ENCODE measurements at regions not wholly inside any gene's neighbourhood (a gene's known extent, or its start where the extent isn't known, plus 50 kb on each side); places are given as distances from the start of the nearest gene placed in this dataset.

- FAIRE-seq, result no peak
- no peaks in the 10 kb centered on the region for H3K9me3 ChIP-seq (ENCODE audit: control insufficient read depth in 2 of 2, insufficient read depth in 1 of 2, low read depth in 1 of 2, low read length in 1 of 2)
Measured at GRCh38 chr13:22227895-22228294, 557.0 kb downstream of the FGF9 start.

GRCh38 chr13:22229916-22230315, 559.0 kb downstream of the FGF9 start:
- H3K4me1 ChIP-seq (ENCODE audit: control insufficient read depth in 3 of 3, insufficient read depth in 2 of 3, low read depth in 1 of 3, low read length in 2 of 3), result no peaks in the 10 kb centered on the region
- H3K27ac ChIP-seq (ENCODE audit: low read depth in 1 of 3, low read length in 2 of 3), result no peak overlapping the region
- DNase-seq (no peak), FAIRE-seq (no peak)
- H3K9me3 ChIP-seq (ENCODE audit: control insufficient read depth in 2 of 2, insufficient read depth in 1 of 2, low read depth in 1 of 2, low read length in 1 of 2), result no peaks in the 10 kb centered on the region
- WGBS, 3 donors, result 74 to 85% (median 82%) methylated on average over 5 of the region's 5 CpGs
- H3K4me3 ChIP-seq (ENCODE audit: low read depth in 1 of 3, low read length in 3 of 3), result no peak overlapping the region
- no peaks in the 10 kb centered on the region for H3K36me3 ChIP-seq (ENCODE audit: control insufficient read depth in 3 of 3, insufficient read depth in 2 of 3, low read depth in 1 of 3, low read length in 3 of 3)
- H3K27me3 ChIP-seq (ENCODE audit: control insufficient read depth in 3 of 3, insufficient read depth in 3 of 3, low read length in 3 of 3), result no peaks in the 10 kb centered on the region

More at GRCh38 chr13:22227895-22228294, 557.0 kb downstream of the FGF9 start:
- H3K4me3 ChIP-seq (ENCODE audit: low read depth in 1 of 3, low read length in 3 of 3), result no peak overlapping the region
- H3K27me3 ChIP-seq (ENCODE audit: control insufficient read depth in 3 of 3, insufficient read depth in 3 of 3, low read length in 3 of 3), result no peaks in the 10 kb centered on the region
- H3K36me3 ChIP-seq (ENCODE audit: control insufficient read depth in 3 of 3, insufficient read depth in 2 of 3, low read depth in 1 of 3, low read length in 3 of 3), result no peaks in the 10 kb centered on the region
- H3K4me1 ChIP-seq (ENCODE audit: control insufficient read depth in 3 of 3, insufficient read depth in 2 of 3, low read depth in 1 of 3, low read length in 2 of 3), result no peaks in the 10 kb centered on the region
- 89 to 100% (median 91%) methylated on average over 2 of the region's 2 CpGs for WGBS, 3 donors
- no peak overlapping the region for H3K27ac ChIP-seq (ENCODE audit: low read depth in 1 of 3, low read length in 2 of 3)
- no peak for DNase-seq

GRCh38 chr13:22232186-22232585, 561.3 kb downstream of the FGF9 start:
- no peaks in the 10 kb centered on the region for H3K9me3 ChIP-seq (ENCODE audit: control insufficient read depth in 2 of 2, insufficient read depth in 1 of 2, low read depth in 1 of 2, low read length in 1 of 2)
- H3K27ac ChIP-seq (ENCODE audit: low read depth in 1 of 3, low read length in 2 of 3), result no peak overlapping the region
- DNase-seq (no peak), FAIRE-seq (no peak)
- H3K4me3 ChIP-seq (ENCODE audit: low read depth in 1 of 3, low read length in 3 of 3), result no peak overlapping the region
- no peaks in the 10 kb centered on the region for H3K27me3 ChIP-seq (ENCODE audit: control insufficient read depth in 3 of 3, insufficient read depth in 3 of 3, low read length in 3 of 3)
- 73 to 86% (median 83%) methylated on average over 3 of the region's 3 CpGs for WGBS, 3 donors
- no peaks in the 10 kb centered on the region for H3K36me3 ChIP-seq (ENCODE audit: control insufficient read depth in 3 of 3, insufficient read depth in 2 of 3, low read depth in 1 of 3, low read length in 3 of 3)
- peaks cover 0 to 9% (median 0%) of the 10 kb centered on the region in 3 donors for H3K4me1 ChIP-seq (ENCODE audit: control insufficient read depth in 3 of 3, insufficient read depth in 2 of 3, low read depth in 1 of 3, low read length in 2 of 3)

- H3K9me3 ChIP-seq (ENCODE audit: control insufficient read depth in 2 of 2, insufficient read depth in 1 of 2, low read depth in 1 of 2, low read length in 1 of 2), result no peaks in the 10 kb centered on the region
- H3K4me1 ChIP-seq (ENCODE audit: control insufficient read depth in 3 of 3, insufficient read depth in 2 of 3, low read depth in 1 of 3, low read length in 2 of 3), result peaks cover 0 to 9% (median 0%) of the 10 kb centered on the region in 3 donors
- H3K4me3 ChIP-seq (ENCODE audit: low read depth in 1 of 3, low read length in 3 of 3), result no peak overlapping the region
- peak overlapping the region in 1 of 3 donors; percentile 46 for H3K27ac ChIP-seq (ENCODE audit: low read depth in 1 of 3, low read length in 2 of 3)
- no peaks in the 10 kb centered on the region for H3K27me3 ChIP-seq (ENCODE audit: control insufficient read depth in 3 of 3, insufficient read depth in 3 of 3, low read length in 3 of 3)
- DNase-seq (peak; percentile 7 to 48), FAIRE-seq (no peak)
- WGBS, 3 donors, result 48 to 57% (median 49%) methylated on average over 2 of the region's 2 CpGs
- no peaks in the 10 kb centered on the region for H3K36me3 ChIP-seq (ENCODE audit: control insufficient read depth in 3 of 3, insufficient read depth in 2 of 3, low read depth in 1 of 3, low read length in 3 of 3)
Measured at GRCh38 chr13:22235285-22235949, 564.5 kb downstream of the FGF9 start.

- Histone ChIP-seq H3K27ac (ENCODE audit: low read depth in 1 of 3, low read length in 2 of 3) (peak overlapping the region in 1 of 3 donors; percentile 46), H3K36me3 (ENCODE audit: control insufficient read depth in 3 of 3, insufficient read depth in 2 of 3, low read depth in 1 of 3, low read length in 3 of 3) (no peaks in the 10 kb centered on the region), H3K9me3 (ENCODE audit: control insufficient read depth in 2 of 2, insufficient read depth in 1 of 2, low read depth in 1 of 2, low read length in 1 of 2) (no peaks in the 10 kb centered on the region), H3K4me3 (ENCODE audit: low read depth in 1 of 3, low read length in 3 of 3) (no peak overlapping the region), H3K4me1 (ENCODE audit: control insufficient read depth in 3 of 3, insufficient read depth in 2 of 3, low read depth in 1 of 3, low read length in 2 of 3) (peaks cover 0 to 9% (median 0%) of the 10 kb centered on the region in 3 donors), H3K27me3 (ENCODE audit: control insufficient read depth in 3 of 3, insufficient read depth in 3 of 3, low read length in 3 of 3) (no peaks in the 10 kb centered on the region)
- DNase-seq (no peak), FAIRE-seq (no peak)
- WGBS, 3 donors, result 55 to 84% (median 70%) methylated on average over 2 of the region's 2 CpGs
Measured at GRCh38 chr13:22235950-22236290, 565.0 kb downstream of the FGF9 start.

GRCh38 chr13:22238269-22238668, 567.4 kb downstream of the FGF9 start:
- 85 to 93% (median 91%) methylated on average over 4 of the region's 4 CpGs for WGBS, 3 donors
- H3K9me3 ChIP-seq (ENCODE audit: control insufficient read depth in 2 of 2, insufficient read depth in 1 of 2, low read depth in 1 of 2, low read length in 1 of 2), result no peaks in the 10 kb centered on the region
- FAIRE-seq, result no peak

GRCh38 chr13:22240716-22241115, 569.8 kb downstream of the FGF9 start:
- Histone ChIP-seq H3K4me3 (ENCODE audit: low read depth in 1 of 3, low read length in 3 of 3) (no peak overlapping the region), H3K36me3 (ENCODE audit: control insufficient read depth in 3 of 3, insufficient read depth in 2 of 3, low read depth in 1 of 3, low read length in 3 of 3) (no peaks in the 10 kb centered on the region), H3K9me3 (ENCODE audit: control insufficient read depth in 2 of 2, insufficient read depth in 1 of 2, low read depth in 1 of 2, low read length in 1 of 2) (no peaks in the 10 kb centered on the region), H3K27ac (ENCODE audit: low read depth in 1 of 3, low read length in 2 of 3) (no peak overlapping the region), H3K4me1 (ENCODE audit: control insufficient read depth in 3 of 3, insufficient read depth in 2 of 3, low read depth in 1 of 3, low read length in 2 of 3) (peaks cover 0 to 5% (median 0%) of the 10 kb centered on the region in 3 donors), H3K27me3 (ENCODE audit: control insufficient read depth in 3 of 3, insufficient read depth in 3 of 3, low read length in 3 of 3) (no peaks in the 10 kb centered on the region)
- 70 to 92% (median 70%) methylated on average over 1 of the region's 1 CpG for WGBS, 3 donors
- no peak for DNase-seq
- no peak for FAIRE-seq

More at GRCh38 chr13:22238269-22238668, 567.4 kb downstream of the FGF9 start:
- no peak for DNase-seq
- H3K27ac ChIP-seq (ENCODE audit: low read depth in 1 of 3, low read length in 2 of 3), result no peak overlapping the region
- no peaks in the 10 kb centered on the region for H3K27me3 ChIP-seq (ENCODE audit: control insufficient read depth in 3 of 3, insufficient read depth in 3 of 3, low read length in 3 of 3)
- no peaks in the 10 kb centered on the region for H3K36me3 ChIP-seq (ENCODE audit: control insufficient read depth in 3 of 3, insufficient read depth in 2 of 3, low read depth in 1 of 3, low read length in 3 of 3)
- H3K4me3 ChIP-seq (ENCODE audit: low read depth in 1 of 3, low read length in 3 of 3), result no peak overlapping the region
- H3K4me1 ChIP-seq (ENCODE audit: control insufficient read depth in 3 of 3, insufficient read depth in 2 of 3, low read depth in 1 of 3, low read length in 2 of 3), result peaks cover 0 to 9% (median 0%) of the 10 kb centered on the region in 3 donors

GRCh38 chr13:22243469-22244163, 572.7 kb downstream of the FGF9 start:
- FAIRE-seq (no peak), DNase-seq (peak; percentile 12 to 37)
- Histone ChIP-seq H3K4me1 (ENCODE audit: control insufficient read depth in 3 of 3, insufficient read depth in 2 of 3, low read depth in 1 of 3, low read length in 2 of 3) (no peaks in the 10 kb centered on the region), H3K9me3 (ENCODE audit: control insufficient read depth in 2 of 2, insufficient read depth in 1 of 2, low read depth in 1 of 2, low read length in 1 of 2) (no peaks in the 10 kb centered on the region), H3K36me3 (ENCODE audit: control insufficient read depth in 3 of 3, insufficient read depth in 2 of 3, low read depth in 1 of 3, low read length in 3 of 3) (no peaks in the 10 kb centered on the region), H3K4me3 (ENCODE audit: low read depth in 1 of 3, low read length in 3 of 3) (no peak overlapping the region), H3K27me3 (ENCODE audit: control insufficient read depth in 3 of 3, insufficient read depth in 3 of 3, low read length in 3 of 3) (no peaks in the 10 kb centered on the region), H3K27ac (ENCODE audit: low read depth in 1 of 3, low read length in 2 of 3) (peak overlapping the region in 1 of 3 donors; percentile 19)
- 26 to 37% (median 30%) methylated on average over 9 of the region's 9 CpGs for WGBS, 3 donors

Data from small intestine (tissue), 7 donors.